IPS DF 19.7 (cell line): ENCODE measurements at regions not wholly inside any gene's neighbourhood (a gene's known extent, or its start where the extent isn't known, plus 50 kb on each side); places are given as distances from the start of the nearest gene placed in this dataset.

ENCODE experiments used
- DNase-seq: peaks from one replicate; pipeline ENCODE4 v3.0.0-alpha.2; 2013; ENCODE audit warnings: low read depth, low spot score

DNA sequence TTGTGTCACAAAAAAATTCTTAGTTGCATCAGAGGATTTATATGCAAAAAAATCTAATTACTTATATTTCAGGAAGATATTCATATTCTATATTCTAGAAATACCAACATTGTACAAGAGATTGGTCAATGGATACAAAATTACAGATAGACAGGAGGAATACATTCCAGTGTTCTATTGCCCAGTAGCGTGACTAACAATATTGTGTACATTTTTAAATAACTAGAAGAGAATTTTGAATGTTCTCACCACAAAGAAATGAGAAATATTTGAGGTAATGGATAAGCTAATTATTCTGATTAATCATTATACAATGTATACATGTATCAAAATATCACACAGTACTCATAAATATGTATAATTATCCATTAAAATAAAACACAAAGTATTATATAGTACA lies 253.3 kb downstream of the IPMK start:
- no peak for DNase-seq

DNA sequence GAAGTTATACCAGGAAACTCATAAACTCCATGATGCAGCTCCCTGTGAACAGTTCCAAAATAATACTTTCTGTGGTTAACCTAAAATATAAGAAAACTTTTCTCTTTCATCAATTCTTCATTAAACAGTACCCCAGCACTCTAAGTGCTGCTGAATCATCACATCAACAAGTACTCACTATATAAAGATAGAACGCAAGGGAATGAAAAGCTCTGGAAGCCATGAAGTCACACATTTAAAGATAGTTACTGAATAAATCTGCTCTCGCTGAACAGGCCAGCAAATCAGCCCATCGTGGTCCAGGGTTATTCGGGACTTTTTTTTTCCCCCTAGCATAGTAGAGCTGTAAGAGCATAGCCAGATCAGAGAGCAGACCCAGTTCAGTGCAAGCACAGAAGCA lies 254.3 kb downstream of the IPMK start:
- DNase-seq, result no peak

- no peak for DNase-seq
Observed at GRCh38 chr10:58010073-58010702, 257.5 kb downstream of the IPMK start.

- no peak for DNase-seq
Observed at GRCh38 chr10:58003945-58004344, 263.7 kb downstream of the IPMK start.

- DNase-seq, result no peak
Observed at GRCh38 chr10:58001159-58001558, 266.5 kb downstream of the IPMK start.

GRCh38 chr10:57996536-57996935 lies 271.2 kb downstream of the IPMK start:
- no peak for DNase-seq

GRCh38 chr10:57993302-57993701 lies 274.4 kb downstream of the IPMK start:
- DNase-seq, result no peak

GRCh38 chr10:57992321-57993077 lies 275.2 kb downstream of the IPMK start:
- DNase-seq, result peak; percentile 3

GRCh38 chr10:57988964-57989363 lies 278.7 kb downstream of the IPMK start:
- no peak for DNase-seq

- DNase-seq, result no peak
Observed at GRCh38 chr10:57987055-57987721, 280.5 kb downstream of the IPMK start.

- no peak for DNase-seq
Observed at GRCh38 chr10:57986422-57986821, 281.3 kb downstream of the IPMK start.

GRCh38 chr10:57983281-57983791 lies 284.4 kb downstream of the IPMK start:
- DNase-seq, result no peak

- no peak for DNase-seq
Observed at GRCh38 chr10:57982091-57982490, 285.6 kb downstream of the IPMK start.

DNA sequence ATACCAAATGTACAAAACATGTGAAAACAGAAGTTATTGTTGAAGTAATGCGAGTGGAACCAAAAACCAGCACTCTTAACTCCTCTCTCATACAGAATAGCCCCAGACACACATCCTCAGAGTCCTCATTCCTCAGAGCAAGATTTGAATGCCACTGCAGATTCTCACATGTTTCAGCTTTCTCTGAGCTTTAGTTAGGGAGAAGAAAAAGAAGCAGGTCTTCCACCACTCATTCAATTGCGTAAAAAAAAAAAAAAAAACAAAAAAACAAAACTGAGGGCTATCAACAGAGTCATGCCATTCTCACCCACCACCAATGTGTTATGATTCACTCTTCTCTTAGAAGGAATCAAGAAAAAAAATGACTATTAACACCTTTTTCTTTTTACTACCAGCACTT lies 287.7 kb downstream of the IPMK start:
- no peak for DNase-seq

GRCh38 chr10:57979491-57979890 lies 288.2 kb downstream of the IPMK start:
- no peak for DNase-seq

GRCh38 chr10:57977262-57977661 lies 290.4 kb downstream of the IPMK start:
- no peak for DNase-seq

DNA sequence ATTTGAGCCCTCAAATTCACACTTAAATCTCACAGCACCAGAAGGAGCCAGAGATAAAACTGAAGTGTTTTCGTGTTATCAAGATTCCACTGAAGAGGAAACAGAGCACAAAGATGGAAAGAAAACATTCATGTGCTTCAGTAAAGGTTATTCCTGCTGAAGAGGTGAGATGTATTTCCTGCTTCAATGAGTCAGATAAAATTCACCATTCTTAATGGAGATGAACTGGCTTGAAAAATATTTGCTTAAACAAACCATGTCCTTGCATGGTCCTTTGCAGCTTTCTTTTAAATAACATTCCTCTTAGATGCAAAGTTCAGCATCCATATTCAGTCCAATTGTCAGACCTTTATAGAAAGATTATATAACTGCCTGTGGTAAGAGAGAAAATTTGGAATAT lies 294.2 kb downstream of the IPMK start:
- no peak for DNase-seq

DNA sequence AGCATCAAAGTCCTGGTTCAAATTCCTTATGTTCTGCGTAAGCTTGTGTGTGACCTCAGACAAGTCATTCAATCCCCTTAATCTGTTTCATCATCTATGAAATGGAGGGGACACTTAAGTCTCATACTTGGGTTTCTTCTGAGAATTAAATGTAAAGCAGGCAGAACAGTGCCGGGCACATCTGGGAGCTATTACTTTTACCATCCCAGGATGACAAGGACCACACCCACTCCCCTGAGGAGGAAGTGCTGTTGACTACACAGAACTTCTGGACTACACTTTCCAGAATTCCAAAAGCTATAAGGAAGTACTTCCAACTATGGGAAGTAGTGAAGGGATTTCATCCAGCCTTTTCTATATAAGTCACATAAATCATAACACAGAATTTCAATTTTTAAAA lies 294.9 kb downstream of the IPMK start:
- no peak for DNase-seq

- DNase-seq, result no peak
Observed at GRCh38 chr10:57968328-57969016, 299.2 kb downstream of the IPMK start.

GRCh38 chr10:57964351-57964750 lies 303.3 kb downstream of the IPMK start:
- no peak for DNase-seq

GRCh38 chr10:57963546-57963945 lies 304.1 kb downstream of the IPMK start:
- no peak for DNase-seq

DNA sequence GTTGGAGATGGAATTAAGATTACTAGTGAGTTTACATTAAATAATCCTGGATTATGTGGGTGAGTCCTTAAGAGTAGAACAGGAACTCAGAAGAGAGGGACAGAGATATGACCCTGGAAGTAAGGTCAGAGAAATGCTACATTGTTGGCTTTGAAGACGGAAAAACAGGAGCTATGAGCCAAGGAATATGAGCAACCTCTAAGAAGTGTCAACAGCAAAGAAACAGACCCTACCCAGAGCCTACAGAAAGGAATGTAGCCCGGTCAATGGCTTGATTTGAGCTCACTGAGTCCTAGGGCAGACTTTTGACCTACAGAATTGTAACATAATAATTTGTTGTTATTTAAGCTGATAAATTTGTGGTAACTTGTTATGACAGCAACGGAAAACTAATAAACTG lies 304.9 kb downstream of the IPMK start:
- DNase-seq, result no peak
